ENCODE measurements at regions not wholly inside any gene's neighbourhood (a gene's known extent, or its start where the extent isn't known, plus 50 kb on each side); places are given as distances from the start of the nearest gene placed in this dataset.

GRCh38 chr5:125829349-125829748, 593.9 kb upstream of the GRAMD2B start:
- CTCF ChIA-PET: no interaction called here
- no peaks in the 10 kb centered on the region for H3K9me3 ChIP-seq (ENCODE audit: low read length)
- no peaks in the 10 kb centered on the region for H4K20me1 ChIP-seq (ENCODE audit: low read length)
- no TSS peak for BruUV-seq (replicated peaks)
- H3K9ac ChIP-seq (ENCODE audit: low read length): no peak overlapping the region
- POLR2A ChIA-PET (ENCODE audit: unreplicated experiment): no interaction called here
- H3K27ac ChIP-seq (ENCODE audit: low read length): no peak overlapping the region
- H3F3A ChIP-seq (ENCODE audit: low read length, unreplicated experiment): no peaks in the 10 kb centered on the region
- no peaks in the 10 kb centered on the region for H3K27me3 ChIP-seq (ENCODE audit: low read length)
- H3K36me3 ChIP-seq (ENCODE audit: low read depth, low read length): no peaks in the 10 kb centered on the region
- DNase-seq (no peak), ATAC-seq (no peak)
- H3K4me2 ChIP-seq (ENCODE audit: low read length): no peak overlapping the region
- no peaks in the 10 kb centered on the region for H3K79me2 ChIP-seq (ENCODE audit: low read length)
- H3K4me1 ChIP-seq (ENCODE audit: insufficient read depth, low read length): no peaks in the 10 kb centered on the region
- intact Hi-C loops (cut with micrococcal nuclease): no loop called here
- no peak overlapping the region for H2AFZ ChIP-seq (ENCODE audit: low read length)
- H3K9me2 ChIP-seq (replicated peaks; ENCODE audit: low read length): no peaks in the 10 kb centered on the region
- no peak overlapping the region for H3K4me3 ChIP-seq (ENCODE audit: low read length)
- TF ChIP-seq EZH2phosphoT487 (IDR thresholded peaks at IDR 0.05; ENCODE audit: borderline replicate concordance, low read length) (no peak), EZH2 (IDR thresholded peaks at IDR 0.05; ENCODE audit: low read length, unreplicated experiment) (no peak), CTCF (conservative IDR thresholded peaks at IDR 0.05; ENCODE audit: low read depth, low read length) (no peak)

GRCh38 chr5:125833398-125833797, 589.8 kb upstream of the GRAMD2B start:
- Histone ChIP-seq H3K4me1 (ENCODE audit: insufficient read depth, low read length) (no peaks in the 10 kb centered on the region), H3K27ac (ENCODE audit: low read length) (no peak overlapping the region), H3K36me3 (ENCODE audit: low read depth, low read length) (no peaks in the 10 kb centered on the region), H3K9ac (ENCODE audit: low read length) (no peak overlapping the region), H3K9me2 (replicated peaks; ENCODE audit: low read length) (no peaks in the 10 kb centered on the region), H3K9me3 (ENCODE audit: low read length) (no peaks in the 10 kb centered on the region), H4K20me1 (ENCODE audit: low read length) (no peaks in the 10 kb centered on the region), H3F3A (ENCODE audit: low read length, unreplicated experiment) (no peaks in the 10 kb centered on the region), H3K79me2 (ENCODE audit: low read length) (no peaks in the 10 kb centered on the region), H3K27me3 (ENCODE audit: low read length) (no peaks in the 10 kb centered on the region), H3K4me3 (ENCODE audit: low read length) (no peak overlapping the region), H2AFZ (ENCODE audit: low read length) (no peak overlapping the region), H3K4me2 (ENCODE audit: low read length) (no peak overlapping the region)
- no peak for TF ChIP-seq CTCF (conservative IDR thresholded peaks at IDR 0.05; ENCODE audit: low read depth, low read length)
- no peak for TF ChIP-seq EZH2phosphoT487 (IDR thresholded peaks at IDR 0.05; ENCODE audit: borderline replicate concordance, low read length)
- no peak for TF ChIP-seq EZH2 (IDR thresholded peaks at IDR 0.05; ENCODE audit: low read length, unreplicated experiment)
- no peak for DNase-seq
- BruUV-seq (replicated peaks): no TSS peak
- ATAC-seq: no peak
- ChIA-PET POLR2A (ENCODE audit: unreplicated experiment) (no interaction called here), CTCF (no interaction called here)
- intact Hi-C loops (cut with micrococcal nuclease): no loop called here

GRCh38 chr5:125834438-125835115, 588.6 kb upstream of the GRAMD2B start:
- intact Hi-C loops (cut with micrococcal nuclease): loop anchor here (5.0 kb wide), 1 partner anchor 422 kb away; no protein-coding TSS in a partner anchor
- H3K27ac ChIP-seq (ENCODE audit: low read length): no peak overlapping the region
- H3K4me1 ChIP-seq (ENCODE audit: insufficient read depth, low read length): no peaks in the 10 kb centered on the region
- no peaks in the 10 kb centered on the region for H3K79me2 ChIP-seq (ENCODE audit: low read length)
- DNase-seq: no peak
- no peaks in the 10 kb centered on the region for H3K27me3 ChIP-seq (ENCODE audit: low read length)
- no peak overlapping the region for H2AFZ ChIP-seq (ENCODE audit: low read length)
- H3K4me3 ChIP-seq (ENCODE audit: low read length): no peak overlapping the region
- no peaks in the 10 kb centered on the region for H3F3A ChIP-seq (ENCODE audit: low read length, unreplicated experiment)
- no peak for ATAC-seq
- ChIA-PET CTCF (no interaction called here), POLR2A (ENCODE audit: unreplicated experiment) (no interaction called here)
- no peaks in the 10 kb centered on the region for H4K20me1 ChIP-seq (ENCODE audit: low read length)
- H3K9me3 ChIP-seq (ENCODE audit: low read length): no peaks in the 10 kb centered on the region
- no peak overlapping the region for H3K9ac ChIP-seq (ENCODE audit: low read length)
- no peak for TF ChIP-seq EZH2phosphoT487 (IDR thresholded peaks at IDR 0.05; ENCODE audit: borderline replicate concordance, low read length)
- TF ChIP-seq EZH2 (IDR thresholded peaks at IDR 0.05; ENCODE audit: low read length, unreplicated experiment): no peak
- no peak for TF ChIP-seq CTCF (conservative IDR thresholded peaks at IDR 0.05; ENCODE audit: low read depth, low read length)
- no TSS peak for BruUV-seq (replicated peaks)
- H3K4me2 ChIP-seq (ENCODE audit: low read length): no peak overlapping the region
- no peaks in the 10 kb centered on the region for H3K9me2 ChIP-seq (replicated peaks; ENCODE audit: low read length)
- no peaks in the 10 kb centered on the region for H3K36me3 ChIP-seq (ENCODE audit: low read depth, low read length)
